Lung (tissue), 11 donors: ENCODE measurements at regions not wholly inside any gene's neighbourhood (a gene's known extent, or its start where the extent isn't known, plus 50 kb on each side); places are given as distances from the start of the nearest gene placed in this dataset.

Experiments used
- ATAC-seq: fragments of 200-7000 bp; cut with Tn5 transposase; one replicate; pipeline ENCODE4 v1.9.1; 2020; ENCODE audit warnings: moderate number of reproducible peaks; ENCODE audit not compliant: insufficient read depth, low FRiP score
- DNase-seq, 3 donors: peaks; one replicate each; pipeline ENCODE4 v3.0.0-alpha.2; 2013 to 2017
- H3K27ac ChIP-seq, 2 donors: one replicate each; pipeline ENCODE4 v1.5.1; 2013; ENCODE audit warnings: mild to moderate bottlenecking in 2 of 2, moderate library complexity in 2 of 2, control low read depth in 1 of 2, inconsistent platforms in 1 of 2, low read depth in 1 of 2, low read length in 1 of 2
- H3K27me3 ChIP-seq, 3 donors: one replicate each; pipeline ENCODE4 v1.5.1; 2013; ENCODE audit warnings: low read length in 2 of 3; ENCODE audit not compliant: control insufficient read depth in 3 of 3, insufficient read depth in 3 of 3
- H3K36me3 ChIP-seq, 4 donors: one replicate each; pipeline ENCODE4 v1.5.1; 2013; ENCODE audit warnings: low read length in 4 of 4, mild to moderate bottlenecking in 1 of 4, moderate library complexity in 1 of 4; ENCODE audit not compliant: control insufficient read depth in 4 of 4, insufficient read depth in 4 of 4
- H3K4me1 ChIP-seq, 5 donors: one replicate each; pipeline ENCODE4 v1.5.1; 2013; ENCODE audit warnings: low read length in 5 of 5, mild to moderate bottlenecking in 2 of 5, moderate library complexity in 1 of 5; ENCODE audit not compliant: control insufficient read depth in 5 of 5, insufficient read depth in 5 of 5
- H3K4me3 ChIP-seq: one replicate; pipeline ENCODE4 v1.5.1; 2013; ENCODE audit warnings: mild to moderate bottlenecking, control low read depth, moderate library complexity
- H3K9ac ChIP-seq, 2 donors: one replicate each; pipeline ENCODE4 v1.5.1; 2013; ENCODE audit warnings: low read length in 2 of 2, control low read depth in 1 of 2; ENCODE audit not compliant: insufficient read depth in 1 of 2
- H3K9me3 ChIP-seq, 4 donors: one replicate each; pipeline ENCODE4 v1.5.1; 2013; ENCODE audit warnings: low read length in 3 of 4, mild to moderate bottlenecking in 1 of 4, moderate library complexity in 1 of 4; ENCODE audit not compliant: control insufficient read depth in 4 of 4, insufficient read depth in 3 of 4
- WGBS, 2 donors: extraction: QIAGEN DNeasy Blood & Tissue Kit; methylation state at CpG; one replicate each; pipeline ENCODE4 v1.1.7; 2013; 5-methylcytosine and 5-hydroxymethylcytosine counted together
- TF ChIP-seq, protein P1 (sequence below): IDR thresholded peaks from 2 replicates; pipeline ENCODE4 v1.5.1; 2012; ENCODE audit warnings: mild to moderate bottlenecking; ENCODE audit errors: control extremely low read depth, extremely low read depth
- donor health status: control.
- donor health status: control.
- donor health status: Bipolar disorder and iron deficiency.
- donor health status: healthy.
- donor health status: DM: yes; HTN: yes; CAD: no.

- 85% methylated on average over 3 of the region's 3 CpGs for WGBS, 2 donors
- H3K4me1 ChIP-seq, result peaks cover 0 to 5% (median 0%) of the 10 kb centered on the region in 5 donors
- no peaks in the 10 kb centered on the region for H3K27me3 ChIP-seq
- H3K9me3 ChIP-seq, result peaks cover 0 to 2% (median 0%) of the 10 kb centered on the region in 4 donors
- H3K9ac ChIP-seq, result no peak overlapping the region
- H3K4me3 ChIP-seq, result no peak overlapping the region
- no peak for DNase-seq
- ATAC-seq, result no peak
- no peaks in the 10 kb centered on the region for H3K36me3 ChIP-seq
- TF ChIP-seq, protein P1, sequence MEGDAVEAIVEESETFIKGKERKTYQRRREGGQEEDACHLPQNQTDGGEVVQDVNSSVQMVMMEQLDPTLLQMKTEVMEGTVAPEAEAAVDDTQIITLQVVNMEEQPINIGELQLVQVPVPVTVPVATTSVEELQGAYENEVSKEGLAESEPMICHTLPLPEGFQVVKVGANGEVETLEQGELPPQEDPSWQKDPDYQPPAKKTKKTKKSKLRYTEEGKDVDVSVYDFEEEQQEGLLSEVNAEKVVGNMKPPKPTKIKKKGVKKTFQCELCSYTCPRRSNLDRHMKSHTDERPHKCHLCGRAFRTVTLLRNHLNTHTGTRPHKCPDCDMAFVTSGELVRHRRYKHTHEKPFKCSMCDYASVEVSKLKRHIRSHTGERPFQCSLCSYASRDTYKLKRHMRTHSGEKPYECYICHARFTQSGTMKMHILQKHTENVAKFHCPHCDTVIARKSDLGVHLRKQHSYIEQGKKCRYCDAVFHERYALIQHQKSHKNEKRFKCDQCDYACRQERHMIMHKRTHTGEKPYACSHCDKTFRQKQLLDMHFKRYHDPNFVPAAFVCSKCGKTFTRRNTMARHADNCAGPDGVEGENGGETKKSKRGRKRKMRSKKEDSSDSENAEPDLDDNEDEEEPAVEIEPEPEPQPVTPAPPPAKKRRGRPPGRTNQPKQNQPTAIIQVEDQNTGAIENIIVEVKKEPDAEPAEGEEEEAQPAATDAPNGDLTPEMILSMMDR, result no peak
- no peak overlapping the region for H3K27ac ChIP-seq
Observed at GRCh38 chr2:234142530-234142929, 92.0 kb downstream of the SPP2 start.

- Histone ChIP-seq H3K27me3 (no peaks in the 10 kb centered on the region), H3K27ac (no peak overlapping the region), H3K36me3 (no peaks in the 10 kb centered on the region), H3K9me3 (peaks cover 0 to 2% (median 0%) of the 10 kb centered on the region in 4 donors), H3K4me1 (peaks cover 0 to 3% (median 0%) of the 10 kb centered on the region in 5 donors), H3K4me3 (no peak overlapping the region), H3K9ac (no peak overlapping the region)
- ATAC-seq, result no peak
- WGBS, 2 donors, result 95 to 96% methylated on average over 5 of the region's 5 CpGs
- no peak for DNase-seq
- TF ChIP-seq, protein P1, result no peak
Observed at GRCh38 chr2:234139755-234140154, 89.3 kb downstream of the SPP2 start.

- DNase-seq, result no peak
- WGBS, 2 donors, result 96 to 98% methylated on average over 9 of the region's 9 CpGs
- no peak overlapping the region for H3K27ac ChIP-seq
- no peaks in the 10 kb centered on the region for H3K36me3 ChIP-seq
- H3K4me1 ChIP-seq, result peaks cover 0 to 3% (median 0%) of the 10 kb centered on the region in 5 donors
- H3K27me3 ChIP-seq, result no peaks in the 10 kb centered on the region
- H3K4me3 ChIP-seq, result no peak overlapping the region
- TF ChIP-seq, protein P1, result no peak
- H3K9me3 ChIP-seq, result peaks cover 0 to 2% (median 0%) of the 10 kb centered on the region in 4 donors
- no peak overlapping the region for H3K9ac ChIP-seq
- ATAC-seq, result no peak
Observed at GRCh38 chr2:234138836-234139235, 88.3 kb downstream of the SPP2 start.

GRCh38 chr2:234137400-234138014, 87.0 kb downstream of the SPP2 start:
- DNase-seq, result no peak
- 78 to 91% methylated on average over 6 of the region's 6 CpGs for WGBS, 2 donors
- no peak for ATAC-seq

More at GRCh38 chr2:234137400-234138014, 87.0 kb downstream of the SPP2 start:
- Histone ChIP-seq H3K27me3 (no peaks in the 10 kb centered on the region), H3K36me3 (no peaks in the 10 kb centered on the region), H3K4me3 (no peak overlapping the region), H3K4me1 (peaks cover 0 to 3% (median 0%) of the 10 kb centered on the region in 5 donors), H3K9me3 (peaks cover 0 to 2% (median 0%) of the 10 kb centered on the region in 4 donors), H3K27ac (no peak overlapping the region), H3K9ac (no peak overlapping the region)
- TF ChIP-seq, protein P1, result no peak
